ENCODE measurements at regions not wholly inside any gene's neighbourhood (a gene's known extent, or its start where the extent isn't known, plus 50 kb on each side); places are given as distances from the start of the nearest gene placed in this dataset.
"Not testable (repeated sequence)": the region's sequence is repeated elsewhere in the genome, so short reads cannot be mapped to it uniquely, and the experiment has no call there.

DNA sequence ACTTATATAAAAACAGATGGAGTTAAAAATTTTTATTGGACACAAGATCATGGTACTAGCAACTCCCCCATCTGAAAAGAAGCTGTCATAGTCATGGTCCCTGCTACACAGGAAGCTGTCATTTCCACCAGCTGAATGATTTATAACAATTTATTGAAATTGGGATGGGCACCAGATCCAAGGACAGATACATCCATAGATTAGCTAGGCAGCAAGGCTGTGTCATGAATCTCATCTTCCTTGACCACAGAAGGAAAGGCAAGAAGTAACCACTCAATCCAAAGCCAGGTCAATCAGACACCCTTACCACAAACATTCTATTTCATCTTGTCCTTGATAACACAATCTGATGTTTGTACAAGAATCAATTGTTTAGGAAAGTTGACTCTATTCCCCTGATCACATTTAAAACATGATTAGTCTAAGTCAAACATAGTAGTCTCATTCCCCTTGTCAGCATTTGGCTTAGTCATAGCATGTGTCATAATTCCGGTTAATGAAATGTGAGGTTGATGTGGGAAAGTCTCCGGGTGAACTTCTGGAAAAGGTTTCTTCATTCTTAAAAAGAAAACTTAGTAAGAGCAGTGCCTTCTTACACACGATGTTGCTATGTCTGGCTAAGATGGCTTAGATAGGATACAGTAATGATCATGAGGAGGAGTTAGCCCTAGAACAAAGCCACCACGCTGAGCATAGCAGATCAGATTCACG lies 462.6 kb upstream of the PAPPA start:
- TF ChIP-seq, protein P1, sequence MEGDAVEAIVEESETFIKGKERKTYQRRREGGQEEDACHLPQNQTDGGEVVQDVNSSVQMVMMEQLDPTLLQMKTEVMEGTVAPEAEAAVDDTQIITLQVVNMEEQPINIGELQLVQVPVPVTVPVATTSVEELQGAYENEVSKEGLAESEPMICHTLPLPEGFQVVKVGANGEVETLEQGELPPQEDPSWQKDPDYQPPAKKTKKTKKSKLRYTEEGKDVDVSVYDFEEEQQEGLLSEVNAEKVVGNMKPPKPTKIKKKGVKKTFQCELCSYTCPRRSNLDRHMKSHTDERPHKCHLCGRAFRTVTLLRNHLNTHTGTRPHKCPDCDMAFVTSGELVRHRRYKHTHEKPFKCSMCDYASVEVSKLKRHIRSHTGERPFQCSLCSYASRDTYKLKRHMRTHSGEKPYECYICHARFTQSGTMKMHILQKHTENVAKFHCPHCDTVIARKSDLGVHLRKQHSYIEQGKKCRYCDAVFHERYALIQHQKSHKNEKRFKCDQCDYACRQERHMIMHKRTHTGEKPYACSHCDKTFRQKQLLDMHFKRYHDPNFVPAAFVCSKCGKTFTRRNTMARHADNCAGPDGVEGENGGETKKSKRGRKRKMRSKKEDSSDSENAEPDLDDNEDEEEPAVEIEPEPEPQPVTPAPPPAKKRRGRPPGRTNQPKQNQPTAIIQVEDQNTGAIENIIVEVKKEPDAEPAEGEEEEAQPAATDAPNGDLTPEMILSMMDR (IDR thresholded peaks at IDR 0.05; ENCODE audit: low read depth, low read length): no peak
- TF ChIP-seq EZH2phosphoT487 (IDR thresholded peaks at IDR 0.05; ENCODE audit: low read depth): no peak
- Histone ChIP-seq H3K36me3 (replicated peaks; ENCODE audit: low read depth, low read length) (no peaks in the 10 kb centered on the region), H3K9me3 (ENCODE audit: insufficient read depth, low read length) (no peaks in the 10 kb centered on the region), H3K4me2 (ENCODE audit: low read length) (no peak overlapping the region), H3K9ac (ENCODE audit: low read length) (no peak overlapping the region), H3K4me1 (ENCODE audit: low read length) (peaks cover 17% of the 10 kb centered on the region), H3K4me3 (ENCODE audit: low read length) (no peak overlapping the region), H3K27ac (ENCODE audit: low read length) (no peak overlapping the region), H4K20me1 (ENCODE audit: insufficient read depth, low read length) (no peaks in the 10 kb centered on the region), H3K79me2 (ENCODE audit: low read length) (no peaks in the 10 kb centered on the region), H2AFZ (ENCODE audit: low read depth, low read length) (no peak overlapping the region), H3K27me3 (ENCODE audit: low read depth, low read length) (no peaks in the 10 kb centered on the region)

DNA sequence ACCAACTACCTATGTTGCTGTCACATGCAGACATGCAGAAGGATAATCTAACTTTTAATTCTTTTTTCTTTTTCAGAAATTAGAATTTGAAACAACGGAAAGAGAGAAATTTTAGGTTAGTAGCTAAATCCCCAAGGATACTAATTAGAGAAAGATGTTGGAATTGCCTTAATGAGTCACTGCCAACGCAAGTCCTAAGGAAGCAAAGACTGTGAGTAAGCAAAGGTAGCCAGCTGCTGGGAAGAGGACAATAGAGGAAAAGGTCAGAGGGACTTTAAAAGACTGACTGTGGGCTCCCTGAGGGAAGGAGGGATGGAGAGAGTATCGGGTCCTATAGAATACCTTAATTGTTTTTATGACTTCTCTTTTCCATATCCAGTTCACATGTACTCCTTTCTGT lies 461.9 kb upstream of the PAPPA start:
- Histone ChIP-seq H4K20me1 (ENCODE audit: insufficient read depth, low read length) (no peaks in the 10 kb centered on the region), H3K27ac (ENCODE audit: low read length) (no peak overlapping the region), H3K4me3 (ENCODE audit: low read length) (no peak overlapping the region), H3K9me3 (ENCODE audit: insufficient read depth, low read length) (no peaks in the 10 kb centered on the region), H3K27me3 (ENCODE audit: low read depth, low read length) (no peaks in the 10 kb centered on the region), H3K4me1 (ENCODE audit: low read length) (peaks cover 17% of the 10 kb centered on the region), H3K4me2 (ENCODE audit: low read length) (no peak overlapping the region), H3K9ac (ENCODE audit: low read length) (no peak overlapping the region), H2AFZ (ENCODE audit: low read depth, low read length) (no peak overlapping the region), H3K79me2 (ENCODE audit: low read length) (no peaks in the 10 kb centered on the region), H3K36me3 (replicated peaks; ENCODE audit: low read depth, low read length) (no peaks in the 10 kb centered on the region)
- no peak for TF ChIP-seq EZH2phosphoT487 (IDR thresholded peaks at IDR 0.05; ENCODE audit: low read depth)
- TF ChIP-seq, protein P1 (IDR thresholded peaks at IDR 0.05; ENCODE audit: low read depth, low read length): no peak

DNA sequence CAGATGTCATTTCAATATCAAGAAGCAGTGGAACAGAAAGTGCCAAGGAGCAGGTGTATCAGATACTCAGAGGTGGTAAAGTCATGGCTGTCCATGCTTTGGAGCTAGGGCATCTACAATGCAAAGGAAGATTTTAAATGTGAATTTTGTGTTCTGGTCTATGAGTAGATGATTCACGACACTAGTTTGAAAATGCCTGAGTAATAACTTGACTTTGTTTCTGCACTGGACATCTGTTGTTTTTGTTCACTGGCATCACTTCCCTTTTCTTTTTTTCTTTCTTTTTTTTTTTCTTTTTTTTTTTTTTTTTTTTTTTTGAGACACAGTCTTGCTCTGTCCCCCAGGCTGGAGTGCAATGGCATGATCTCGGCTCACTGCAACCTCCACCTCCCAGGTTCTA lies 460.7 kb upstream of the PAPPA start:
- H3K36me3 ChIP-seq (replicated peaks; ENCODE audit: low read depth, low read length); H3K9ac ChIP-seq (ENCODE audit: low read length); H3K9me3 ChIP-seq (ENCODE audit: insufficient read depth, low read length); H4K20me1 ChIP-seq (ENCODE audit: insufficient read depth, low read length); H2AFZ ChIP-seq (ENCODE audit: low read depth, low read length); H3K79me2 ChIP-seq (ENCODE audit: low read length); H3K27me3 ChIP-seq (ENCODE audit: low read depth, low read length): not testable (repeated sequence)
- peaks cover 17% of the 10 kb centered on the region for H3K4me1 ChIP-seq (ENCODE audit: low read length)
- H3K4me2 ChIP-seq (ENCODE audit: low read length): peak overlapping the region; percentile 67
- H3K4me3 ChIP-seq (ENCODE audit: low read length): peak overlapping the region; percentile 11; the same call in 1 of the 2 replicates
- H3K27ac ChIP-seq (ENCODE audit: low read length): peak overlapping the region; percentile 52

DNA sequence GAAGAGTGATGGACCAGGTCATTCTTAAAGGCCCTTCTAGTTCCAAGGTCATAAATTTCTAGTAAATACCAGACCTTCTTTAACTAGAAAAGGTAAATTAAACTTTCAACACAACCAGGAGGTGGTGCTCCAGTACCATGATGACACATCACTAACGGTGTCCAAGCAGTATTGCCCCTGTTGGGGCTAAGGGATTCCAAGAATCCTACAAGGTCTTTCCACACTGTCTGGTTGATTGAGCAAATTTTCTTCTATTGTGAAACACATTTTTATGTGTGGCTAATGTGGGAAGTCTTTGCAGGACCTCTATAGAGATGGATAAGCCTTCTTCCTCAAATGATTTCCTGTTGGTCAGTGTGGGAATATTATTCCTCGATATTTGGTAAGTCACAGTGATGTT lies 459.6 kb upstream of the PAPPA start:
- Histone ChIP-seq H3K36me3 (replicated peaks; ENCODE audit: low read depth, low read length) (no peaks in the 10 kb centered on the region), H3K27me3 (ENCODE audit: low read depth, low read length) (no peaks in the 10 kb centered on the region), H4K20me1 (ENCODE audit: insufficient read depth, low read length) (no peaks in the 10 kb centered on the region), H2AFZ (ENCODE audit: low read depth, low read length) (no peak overlapping the region), H3K4me1 (ENCODE audit: low read length) (peaks cover 17% of the 10 kb centered on the region), H3K9ac (ENCODE audit: low read length) (no peak overlapping the region), H3K4me2 (ENCODE audit: low read length) (no peak overlapping the region), H3K27ac (ENCODE audit: low read length) (no peak overlapping the region), H3K79me2 (ENCODE audit: low read length) (no peaks in the 10 kb centered on the region), H3K4me3 (ENCODE audit: low read length) (no peak overlapping the region), H3K9me3 (ENCODE audit: insufficient read depth, low read length) (no peaks in the 10 kb centered on the region)
- TF ChIP-seq, protein P1 (IDR thresholded peaks at IDR 0.05; ENCODE audit: low read depth, low read length): peak; percentile 55
- TF ChIP-seq EZH2phosphoT487 (IDR thresholded peaks at IDR 0.05; ENCODE audit: low read depth): no peak

Data from OCI-LY3 (cell line).